Stimulated activated CD4-positive, alpha-beta T cell treated with anti-CD3 and anti-CD28 coated beads, Interleukin-1b, Interleukin-23, amount 100 ng/mL, for 48 hours (primary cell): ENCODE measurements at regions not wholly inside any gene's neighbourhood (a gene's known extent, or its start where the extent isn't known, plus 50 kb on each side); places are given as distances from the start of the nearest gene placed in this dataset.

ENCODE experiments used
- DNase-seq: peaks from one replicate; pipeline ENCODE4 v3.0.0-alpha.2; 2020

DNA sequence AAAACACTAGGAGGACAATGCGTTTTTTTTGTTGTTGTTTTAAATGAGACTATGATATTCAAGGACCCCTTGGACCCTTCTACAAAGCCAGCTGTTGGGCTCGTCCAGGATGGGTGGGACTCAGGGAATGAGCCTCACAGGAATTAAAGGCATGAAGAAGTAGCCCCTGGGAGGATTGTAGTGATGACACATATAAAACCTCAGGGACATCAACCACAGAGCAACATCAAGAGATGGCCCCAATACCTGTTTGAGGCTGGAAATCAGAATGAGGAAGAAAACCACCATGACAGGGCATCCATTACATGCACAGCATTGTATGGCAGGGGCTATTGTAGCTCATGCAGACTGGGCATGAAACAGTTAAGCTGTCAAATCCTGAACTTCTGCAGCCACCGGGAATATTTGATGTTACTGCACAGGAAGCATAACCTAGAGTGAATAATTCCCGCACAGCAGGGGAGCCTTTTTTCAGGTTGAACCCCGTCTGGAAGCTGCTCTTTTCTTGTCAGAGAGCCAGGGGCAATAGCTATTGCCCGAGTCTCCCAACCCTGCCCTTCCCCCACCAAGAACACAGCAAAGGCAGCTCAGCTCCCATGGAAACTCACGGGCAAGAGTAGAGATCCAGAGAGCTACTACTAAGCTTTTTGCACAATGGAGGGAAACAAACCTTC is 140.2 kb upstream of the FGGY start:
- no peak for DNase-seq

DNA sequence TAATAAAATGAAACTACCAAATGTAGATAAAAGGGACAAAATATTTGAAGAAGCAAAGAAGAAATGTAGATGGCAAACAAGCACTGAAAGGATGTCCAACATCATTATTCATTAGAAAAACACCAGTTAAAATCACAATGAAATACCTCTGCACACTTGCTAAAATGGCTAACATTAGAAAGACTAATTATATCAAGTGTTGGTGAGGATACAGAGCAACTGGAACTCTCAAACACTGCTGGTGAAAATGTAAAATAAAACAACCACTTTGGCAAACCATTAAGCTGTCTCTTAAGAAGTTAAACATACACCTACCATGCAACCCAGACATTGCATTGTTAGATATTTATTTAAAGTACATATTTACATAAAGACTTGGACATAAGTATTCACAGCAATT is 138.6 kb upstream of the FGGY start:
- DNase-seq: no peak

GRCh38 chr1:59159557-59160203 is 137.2 kb upstream of the FGGY start:
- no peak for DNase-seq

GRCh38 chr1:59161136-59161535 is 135.8 kb upstream of the FGGY start:
- DNase-seq: no peak

- DNase-seq: no peak
Observed at GRCh38 chr1:59162665-59163064, 134.2 kb upstream of the FGGY start.

GRCh38 chr1:59163268-59164092 is 133.4 kb upstream of the FGGY start:
- DNase-seq: no peak

- no peak for DNase-seq
Observed at GRCh38 chr1:59164371-59164770, 132.5 kb upstream of the FGGY start.

DNA sequence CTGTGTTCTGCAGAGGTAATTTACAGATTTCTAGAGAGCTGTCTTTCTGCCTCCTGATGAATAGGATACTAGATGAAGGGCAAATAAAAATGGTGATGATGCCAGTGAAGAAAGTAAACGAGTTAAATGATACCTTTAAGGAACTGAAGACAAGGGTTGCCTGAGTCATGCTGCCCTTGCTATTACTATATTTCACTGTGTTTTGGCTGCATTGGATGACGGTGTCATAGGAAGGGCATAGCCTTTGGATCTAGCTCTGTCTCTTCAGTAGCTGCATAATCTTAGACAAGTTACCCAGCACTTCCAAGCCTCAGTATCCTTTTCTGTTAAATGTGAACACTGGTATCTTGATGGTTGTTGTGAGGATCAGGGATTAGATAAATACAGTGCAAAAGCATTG is 131.5 kb upstream of the FGGY start:
- no peak for DNase-seq

- DNase-seq: no peak
Observed at GRCh38 chr1:59169703-59170102, 127.2 kb upstream of the FGGY start.

DNA sequence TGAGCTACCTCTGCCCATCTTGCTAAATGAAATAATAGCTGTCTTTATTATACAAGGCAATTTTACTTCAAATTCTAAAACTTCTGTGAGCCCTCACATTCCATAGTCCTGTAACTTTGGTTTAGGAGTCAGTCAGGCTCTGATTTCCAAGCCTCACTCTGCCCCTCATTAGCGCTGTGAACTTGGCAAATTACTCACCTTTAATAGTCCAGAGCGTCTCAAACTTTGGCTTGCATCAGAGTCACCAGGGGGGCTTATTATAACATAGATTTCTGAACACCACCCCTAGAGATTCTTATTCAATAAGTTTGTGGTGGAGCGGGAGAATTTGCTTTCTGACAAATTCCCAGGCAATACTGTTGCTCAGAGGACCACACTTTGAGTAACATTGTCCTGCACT is 126.2 kb upstream of the FGGY start:
- DNase-seq: no peak

- DNase-seq: no peak
Observed at GRCh38 chr1:59171788-59172187, 125.1 kb upstream of the FGGY start.

DNA sequence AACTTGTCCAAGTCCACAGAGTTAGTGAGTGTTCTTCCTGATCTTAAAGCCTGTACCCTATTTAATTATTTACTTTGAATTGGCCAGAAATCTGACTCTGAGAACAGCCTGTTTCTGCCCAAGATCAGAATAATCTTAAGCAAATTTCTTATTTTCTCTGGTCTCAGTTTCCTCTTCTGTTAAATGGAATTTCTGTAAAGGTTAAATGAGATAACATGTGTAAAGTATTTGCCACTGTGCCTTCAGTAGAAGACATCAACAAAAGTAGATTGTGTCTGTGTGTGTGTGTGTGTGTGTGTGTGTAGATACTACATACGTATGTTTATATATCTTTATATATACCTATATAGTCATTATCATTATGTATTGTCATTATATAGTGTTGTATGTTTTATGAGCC is 124.2 kb upstream of the FGGY start:
- no peak for DNase-seq

DNA sequence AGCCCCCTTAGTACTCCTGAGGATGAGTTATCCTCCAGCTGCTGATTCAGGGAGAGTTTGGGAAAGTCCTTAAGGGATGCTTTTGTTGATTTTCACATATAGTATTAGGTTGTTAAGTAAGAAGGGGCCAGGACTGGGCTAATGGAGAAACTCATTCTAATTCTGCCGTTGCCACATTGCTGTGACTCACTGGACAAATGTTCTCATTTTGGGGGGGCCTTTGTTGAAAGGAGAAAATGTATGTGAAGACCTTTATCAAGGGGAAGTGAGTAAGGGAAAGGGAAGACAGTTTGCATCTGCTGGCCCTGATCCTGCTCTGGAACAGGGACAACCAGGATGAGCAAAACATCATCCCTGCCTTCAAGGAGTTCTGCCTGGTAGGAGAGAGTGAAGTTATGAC is 123.2 kb upstream of the FGGY start:
- no peak for DNase-seq

DNA sequence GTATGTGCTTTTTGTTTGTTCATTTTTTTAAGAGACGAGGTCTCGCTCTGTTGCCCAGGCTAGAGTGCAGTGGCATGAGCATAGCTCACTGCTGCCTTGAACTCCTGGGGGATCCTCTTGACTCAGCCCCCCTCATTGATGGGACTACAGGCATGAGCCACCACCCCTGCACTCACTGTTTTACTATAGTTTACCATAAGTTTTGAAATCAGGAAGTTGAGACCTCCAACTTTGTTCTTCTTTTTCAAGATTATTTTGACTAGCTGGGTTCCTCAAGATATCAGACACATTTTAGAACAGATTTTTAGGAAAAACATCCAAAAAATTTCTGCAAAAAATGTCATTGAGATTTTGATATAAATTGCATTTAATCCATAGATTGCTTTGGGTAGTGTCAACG is 120.4 kb upstream of the FGGY start:
- DNase-seq: no peak

DNA sequence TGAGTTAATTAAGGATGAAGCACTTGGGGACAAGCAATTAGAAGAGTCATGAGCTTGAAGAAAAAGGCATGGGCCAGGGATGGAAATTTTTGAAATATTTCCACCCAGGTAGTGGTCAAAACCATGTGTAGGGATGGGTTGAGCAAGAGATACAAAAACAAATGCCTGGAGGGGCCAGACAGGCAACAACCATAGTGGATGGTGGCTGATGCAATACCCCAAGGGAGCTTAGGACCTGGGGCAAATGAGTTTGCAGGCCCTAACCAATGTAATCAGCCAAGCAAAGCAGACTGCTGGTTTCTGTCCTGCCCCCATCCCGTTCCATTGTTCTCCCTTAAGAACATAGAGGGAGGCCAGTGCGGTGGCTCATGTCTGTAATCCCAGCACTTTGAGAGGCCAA is 119.1 kb upstream of the FGGY start:
- no peak for DNase-seq

DNA sequence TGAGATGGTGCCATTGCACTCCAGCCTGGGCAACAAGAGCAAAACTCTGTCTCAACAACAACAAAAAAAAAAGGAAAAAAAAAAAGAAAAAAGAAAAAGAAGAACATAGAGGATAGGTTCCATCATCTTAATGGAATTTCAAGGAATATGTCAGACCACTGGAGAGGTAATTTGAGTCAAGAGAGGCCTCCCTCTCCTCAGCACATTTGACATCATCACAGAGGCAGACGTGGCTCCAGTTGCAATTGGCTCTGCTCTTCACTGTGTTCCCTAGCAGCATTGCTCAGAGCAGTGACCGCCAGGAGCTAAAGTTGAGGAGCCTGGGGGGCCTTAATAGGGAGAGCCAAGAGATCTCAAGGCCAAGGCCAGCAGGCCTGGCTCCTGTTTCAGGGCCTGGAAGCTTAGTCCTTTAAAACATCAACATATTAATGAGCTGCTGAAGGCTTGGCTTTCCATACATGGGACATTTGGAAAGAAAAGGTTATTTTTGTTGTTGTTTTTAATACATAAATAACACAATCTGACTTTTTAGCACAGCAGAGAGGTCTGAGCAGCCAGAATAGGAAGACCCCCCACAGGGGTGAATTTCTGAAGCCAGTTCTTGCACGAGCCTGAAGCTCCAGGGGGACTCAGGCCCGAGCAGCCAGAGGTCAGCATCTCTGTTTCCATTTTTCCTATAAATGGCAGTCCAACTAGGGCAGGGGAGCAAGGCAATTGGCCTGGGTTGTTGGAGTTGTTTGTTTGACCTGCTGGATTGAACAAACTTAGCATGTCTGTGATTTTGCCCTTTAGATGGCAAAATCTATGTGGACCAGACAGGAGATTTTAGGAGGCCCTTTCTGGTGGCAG is 118.3 kb upstream of the FGGY start:
- no peak for DNase-seq

GRCh38 chr1:59179673-59180072 is 117.2 kb upstream of the FGGY start:
- DNase-seq: no peak

- no peak for DNase-seq
Observed at GRCh38 chr1:59180735-59181134, 116.2 kb upstream of the FGGY start.

- DNase-seq: no peak
Observed at GRCh38 chr1:59183749-59184317, 113.1 kb upstream of the FGGY start.

- DNase-seq: no peak
Observed at GRCh38 chr1:59184365-59184905, 112.5 kb upstream of the FGGY start.

DNA sequence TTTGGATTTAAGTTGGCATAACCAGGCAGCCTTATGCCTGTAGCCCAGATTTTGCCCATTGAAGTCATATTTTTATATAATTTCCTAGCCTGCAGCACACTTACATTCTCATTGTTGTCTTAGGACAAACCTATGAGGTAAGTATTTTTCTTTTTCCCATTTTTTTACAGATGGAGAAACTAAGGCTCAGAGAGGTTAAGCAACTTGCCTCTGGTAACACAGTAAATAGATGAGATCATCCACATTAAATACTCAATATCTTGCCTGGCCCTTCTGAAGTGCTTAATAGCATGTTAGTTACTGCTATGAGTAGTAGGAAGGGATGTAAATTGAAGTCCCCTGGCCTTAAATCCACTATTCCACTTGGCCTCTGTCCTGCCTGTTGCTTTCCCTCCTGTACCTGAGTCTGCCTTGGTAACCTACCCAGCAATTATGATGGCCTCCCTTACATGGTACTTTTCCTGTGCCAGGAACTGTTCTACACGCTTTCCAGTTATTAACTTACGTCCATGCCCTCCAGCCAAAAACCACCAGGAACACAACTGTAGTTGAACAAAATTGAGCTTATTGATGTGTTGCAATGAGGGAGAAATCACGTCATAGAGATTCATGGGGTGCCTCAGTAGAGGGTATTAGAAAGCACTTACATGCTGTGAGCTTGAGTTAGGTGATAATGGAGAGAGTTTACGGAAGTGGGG is 111.6 kb upstream of the FGGY start:
- no peak for DNase-seq

DNA sequence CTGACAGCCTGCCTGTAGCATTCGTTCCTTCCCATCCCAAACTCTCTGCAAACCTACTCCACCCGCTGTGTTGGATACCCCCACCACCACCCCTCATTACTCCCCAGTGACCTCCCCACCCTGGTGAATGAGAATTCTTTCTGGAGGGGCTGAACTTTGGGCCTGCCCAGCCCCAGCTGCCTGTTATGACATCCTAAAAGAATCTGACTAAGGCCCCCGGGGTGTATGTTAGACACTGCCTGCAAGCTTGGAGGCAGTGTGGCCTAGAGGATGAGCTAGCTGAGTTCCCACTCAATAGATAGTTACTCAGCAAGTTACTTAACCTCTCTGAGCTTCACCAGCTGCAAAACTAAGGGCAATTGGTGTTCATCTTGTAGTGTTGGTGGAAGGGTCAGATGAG is 110.2 kb upstream of the FGGY start:
- DNase-seq: no peak
